DMS53 (cell line): ENCODE measurements at regions not wholly inside any gene's neighbourhood (a gene's known extent, or its start where the extent isn't known, plus 50 kb on each side); places are given as distances from the start of the nearest gene placed in this dataset.
"Not testable (repeated sequence)": the region's sequence is repeated elsewhere in the genome, so short reads cannot be mapped to it uniquely, and the experiment has no call there.

Source experiments
- DNase-seq: peaks from one replicate; lab custom pipeline; 2025; lab: John Stamatoyannopoulos, UW

DNA sequence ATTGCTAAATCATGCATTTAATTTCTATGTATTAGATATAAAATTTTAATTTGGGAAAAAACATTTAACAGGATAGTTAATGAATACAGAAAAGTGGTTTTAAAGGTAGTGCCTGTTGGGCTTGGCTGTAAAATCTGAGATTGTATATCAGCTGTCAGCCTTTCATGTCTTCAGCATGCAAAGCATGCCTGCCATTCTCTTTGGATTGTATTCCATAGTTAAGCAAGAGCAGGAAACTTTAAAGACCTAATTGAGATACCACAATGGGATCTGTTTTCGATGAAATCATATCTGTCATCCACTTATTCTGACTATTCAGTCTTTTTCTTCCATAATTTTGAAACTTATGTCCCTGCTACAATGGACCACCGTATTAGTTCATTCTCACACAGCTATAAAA is 451.0 kb upstream of the DDI1 start:
- DNase-seq = no peak

DNA sequence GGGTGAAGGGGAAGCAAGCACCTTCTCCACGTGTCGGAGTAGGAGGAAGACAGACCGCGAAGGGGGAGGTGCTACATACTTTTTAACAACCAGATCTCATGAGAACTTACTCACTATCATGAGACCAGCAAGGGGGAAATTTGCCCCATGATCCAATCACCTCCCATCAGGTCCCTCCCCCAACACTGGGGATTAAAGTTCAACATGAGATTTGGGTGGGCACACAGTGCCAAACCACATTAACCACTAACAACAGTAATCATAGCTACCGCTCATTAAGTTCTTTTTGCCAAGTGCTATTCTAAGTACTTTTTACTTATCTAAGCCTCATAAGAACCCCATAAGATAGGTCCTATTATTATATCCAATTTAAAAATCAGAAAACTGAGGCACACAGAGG is 450.5 kb upstream of the DDI1 start:
- no peak for DNase-seq

DNA sequence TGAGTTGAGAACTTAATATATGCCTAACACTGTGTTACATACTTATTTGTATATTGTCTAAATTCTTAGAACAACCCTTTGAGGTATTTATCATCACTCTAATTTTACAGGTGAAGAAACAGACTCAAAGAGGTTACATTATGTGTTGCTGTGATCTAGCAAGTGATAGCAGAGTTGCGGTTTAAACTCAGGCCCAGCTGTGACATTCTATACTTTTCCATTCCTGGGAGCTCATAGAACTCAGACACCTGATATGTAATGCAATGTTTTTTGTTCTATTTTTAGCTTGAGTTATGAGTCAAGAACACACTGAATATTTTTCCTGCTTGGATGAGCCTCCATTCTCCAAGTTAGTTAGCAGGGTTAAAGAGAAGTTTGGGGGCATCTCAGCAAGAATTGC is 449.7 kb upstream of the DDI1 start:
- DNase-seq = peak; percentile 88

DNA sequence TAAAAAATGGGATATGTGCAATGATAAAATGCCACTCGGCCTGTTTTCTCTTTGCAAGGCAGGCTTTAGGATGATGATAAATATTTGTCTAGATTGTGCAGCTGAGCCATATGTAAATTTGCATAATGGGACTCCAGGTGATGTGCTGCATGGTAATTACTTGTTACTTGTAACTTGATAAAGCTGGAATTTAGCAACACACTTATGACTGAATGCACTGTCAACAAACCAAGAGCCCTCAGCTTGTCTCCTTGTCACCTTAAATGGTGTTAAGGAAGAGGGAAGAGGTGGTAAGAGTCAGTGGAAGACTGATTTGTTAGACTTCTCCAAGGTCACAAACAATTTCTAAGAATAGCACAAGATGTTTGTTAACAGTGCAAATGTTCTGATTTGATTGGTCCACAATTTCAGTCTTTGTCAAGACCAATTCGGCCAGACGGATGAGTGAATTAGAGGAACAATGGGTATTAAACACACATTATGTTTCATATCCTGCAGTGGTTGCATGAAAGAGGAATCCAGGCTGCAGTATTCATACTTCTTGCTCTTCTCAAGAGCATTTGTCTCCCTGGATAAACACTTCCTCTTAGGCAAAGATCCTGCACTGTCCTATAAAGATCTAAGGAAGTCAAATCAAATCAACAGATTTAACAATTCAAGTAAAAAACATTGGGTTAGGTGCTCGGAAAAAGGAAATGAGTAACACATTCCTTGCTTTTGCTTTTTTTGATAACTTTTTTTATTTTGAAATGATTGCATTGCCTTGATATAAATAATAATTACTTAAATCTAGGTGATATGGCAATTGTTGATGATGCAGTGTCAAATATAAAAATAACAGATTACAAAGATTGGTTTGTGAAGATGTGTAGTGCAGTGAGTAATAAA is 448.3 kb upstream of the DDI1 start:
- DNase-seq = peak; percentile 96

DNA sequence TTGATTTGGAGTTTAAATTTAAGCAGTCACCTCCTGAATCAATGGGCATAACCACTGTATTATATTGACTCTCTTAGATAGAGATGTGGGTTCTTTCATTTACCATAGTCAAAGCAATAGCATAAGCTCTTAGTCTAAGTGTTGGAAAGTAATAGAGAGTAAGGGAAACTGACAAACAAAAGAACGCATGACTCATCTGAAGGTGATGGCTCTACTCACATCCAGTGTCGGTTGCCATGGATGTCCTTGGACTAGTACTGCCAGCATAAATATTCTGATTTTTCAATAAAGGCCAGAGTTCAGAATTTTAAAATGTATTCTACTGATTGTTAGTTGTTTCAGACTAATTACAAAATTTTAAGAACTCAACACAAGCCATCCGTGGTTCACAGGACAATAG is 444.9 kb upstream of the DDI1 start:
- peak; percentile 78 for DNase-seq

DNA sequence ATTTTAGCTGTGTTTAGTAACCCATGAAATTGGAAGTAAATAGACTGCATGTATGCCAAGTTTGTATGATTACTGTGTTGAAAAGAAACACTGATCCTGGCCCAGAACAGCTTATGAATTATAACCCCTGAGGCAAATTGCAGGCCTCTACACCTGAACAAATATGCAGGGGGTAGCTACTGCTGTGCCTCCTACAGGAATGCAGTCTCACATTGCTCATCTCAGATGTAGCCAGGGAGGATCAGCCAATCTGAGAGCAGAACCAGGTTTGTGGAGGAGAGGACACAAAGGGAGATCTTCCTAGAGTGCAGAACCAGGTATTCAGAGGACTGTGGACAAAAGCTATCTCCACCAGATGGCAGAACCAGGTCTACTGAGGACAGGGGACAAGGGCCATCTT is 442.2 kb upstream of the DDI1 start:
- DNase-seq = peak; percentile 18

DNA sequence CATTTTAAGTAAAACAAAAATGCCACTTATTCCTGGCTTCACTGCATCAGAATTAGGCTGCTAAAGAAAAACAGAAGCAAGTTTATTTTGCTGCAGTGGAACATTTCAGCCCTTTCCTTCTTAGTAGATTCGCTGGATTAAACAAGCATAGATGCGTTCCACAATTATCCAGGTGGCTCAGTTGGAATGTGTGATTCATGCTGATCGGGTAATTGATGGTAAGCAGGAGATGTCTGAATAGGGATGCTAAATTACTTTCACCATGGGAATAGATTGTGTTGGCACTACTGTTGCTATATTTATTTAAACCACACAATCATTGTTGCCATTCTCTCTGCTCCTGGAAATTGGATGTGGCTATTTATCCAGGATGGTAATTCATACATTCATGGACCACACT is 440.1 kb upstream of the DDI1 start:
- no peak for DNase-seq

DNA sequence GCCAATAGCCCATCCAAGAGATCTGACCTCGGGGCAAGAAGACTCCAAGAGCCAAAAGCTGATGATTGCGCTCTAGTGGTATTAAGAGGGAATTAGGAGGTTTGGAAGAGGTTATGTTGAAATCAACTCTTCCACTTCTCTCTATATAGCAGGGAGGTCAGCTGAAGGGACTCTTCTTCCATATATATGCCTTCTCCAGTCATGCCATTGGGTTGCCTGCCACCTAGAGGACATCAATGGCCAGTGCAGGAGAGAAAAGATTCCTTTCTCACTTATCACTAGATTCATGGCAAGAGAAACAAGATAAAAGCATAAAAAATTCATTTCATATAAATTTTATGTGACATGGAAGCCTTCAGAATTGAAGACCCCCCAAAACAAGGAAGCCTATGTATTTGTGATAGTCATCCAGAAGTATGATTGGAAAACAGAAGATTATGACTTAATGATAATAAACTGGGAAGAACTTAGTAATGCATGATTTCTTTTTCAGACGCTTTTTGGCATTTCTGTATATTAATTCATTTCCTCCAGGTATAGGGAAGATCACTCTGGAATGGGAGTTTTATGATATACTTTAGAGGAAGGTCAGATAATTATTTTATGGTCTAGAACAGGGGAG is 435.1 kb upstream of the DDI1 start:
- peak; percentile 85 for DNase-seq

DNA sequence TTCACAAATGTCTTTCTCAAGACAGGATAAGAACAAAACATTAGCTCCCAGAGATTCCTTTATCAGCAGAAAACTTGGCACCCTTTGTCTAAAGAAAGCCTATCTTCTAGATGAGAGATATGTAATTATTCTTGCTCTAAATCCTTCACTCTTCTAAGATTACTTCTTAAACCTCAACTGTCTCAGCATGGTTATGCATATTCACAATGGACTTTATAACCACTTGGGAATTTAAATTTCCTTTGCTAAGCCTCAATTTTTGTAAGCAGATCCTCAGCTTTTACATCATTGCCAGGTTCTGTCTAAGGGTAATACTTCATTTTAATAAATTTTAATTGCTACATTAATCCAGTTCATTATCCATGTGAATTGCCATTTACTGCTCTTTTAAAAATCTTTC is 433.6 kb upstream of the DDI1 start:
- no peak for DNase-seq

DNA sequence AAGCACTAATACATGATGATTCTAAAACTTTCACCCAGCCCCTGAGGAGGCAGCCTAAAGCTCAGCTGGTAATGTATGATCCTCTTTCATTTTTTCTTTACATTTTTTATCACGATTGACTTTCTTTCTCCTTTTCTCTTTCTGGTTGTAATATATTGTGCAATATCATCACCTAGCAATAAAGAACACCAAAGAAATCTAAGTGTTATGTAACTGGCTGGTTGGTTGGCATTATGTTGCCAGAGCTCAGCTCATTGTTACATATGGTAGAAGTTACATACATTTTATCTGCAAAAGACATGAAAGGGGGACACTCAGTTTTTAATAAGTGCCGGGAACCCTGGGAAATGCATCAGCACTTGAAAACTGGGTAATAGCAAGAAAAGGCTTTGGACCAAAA is 432.1 kb upstream of the DDI1 start:
- no peak for DNase-seq

DNA sequence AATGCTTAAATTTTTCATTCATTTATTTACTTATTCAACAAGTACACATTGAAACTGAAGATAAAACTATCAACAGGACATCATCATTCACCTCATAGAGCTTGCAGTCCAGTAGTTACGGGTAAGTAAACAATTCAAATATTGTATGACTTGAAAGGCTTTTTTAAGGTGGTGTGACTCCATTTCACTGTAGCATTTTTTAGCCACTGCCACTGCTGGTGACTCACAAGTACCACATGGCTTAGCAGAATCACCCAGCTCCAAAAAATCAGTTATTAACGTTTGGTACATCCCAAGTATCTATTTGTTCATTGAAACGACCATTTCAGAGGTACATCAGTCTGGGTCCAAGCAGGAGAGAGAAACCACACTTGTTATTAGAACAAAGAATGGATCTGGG is 427.9 kb upstream of the DDI1 start:
- DNase-seq = no peak

DNA sequence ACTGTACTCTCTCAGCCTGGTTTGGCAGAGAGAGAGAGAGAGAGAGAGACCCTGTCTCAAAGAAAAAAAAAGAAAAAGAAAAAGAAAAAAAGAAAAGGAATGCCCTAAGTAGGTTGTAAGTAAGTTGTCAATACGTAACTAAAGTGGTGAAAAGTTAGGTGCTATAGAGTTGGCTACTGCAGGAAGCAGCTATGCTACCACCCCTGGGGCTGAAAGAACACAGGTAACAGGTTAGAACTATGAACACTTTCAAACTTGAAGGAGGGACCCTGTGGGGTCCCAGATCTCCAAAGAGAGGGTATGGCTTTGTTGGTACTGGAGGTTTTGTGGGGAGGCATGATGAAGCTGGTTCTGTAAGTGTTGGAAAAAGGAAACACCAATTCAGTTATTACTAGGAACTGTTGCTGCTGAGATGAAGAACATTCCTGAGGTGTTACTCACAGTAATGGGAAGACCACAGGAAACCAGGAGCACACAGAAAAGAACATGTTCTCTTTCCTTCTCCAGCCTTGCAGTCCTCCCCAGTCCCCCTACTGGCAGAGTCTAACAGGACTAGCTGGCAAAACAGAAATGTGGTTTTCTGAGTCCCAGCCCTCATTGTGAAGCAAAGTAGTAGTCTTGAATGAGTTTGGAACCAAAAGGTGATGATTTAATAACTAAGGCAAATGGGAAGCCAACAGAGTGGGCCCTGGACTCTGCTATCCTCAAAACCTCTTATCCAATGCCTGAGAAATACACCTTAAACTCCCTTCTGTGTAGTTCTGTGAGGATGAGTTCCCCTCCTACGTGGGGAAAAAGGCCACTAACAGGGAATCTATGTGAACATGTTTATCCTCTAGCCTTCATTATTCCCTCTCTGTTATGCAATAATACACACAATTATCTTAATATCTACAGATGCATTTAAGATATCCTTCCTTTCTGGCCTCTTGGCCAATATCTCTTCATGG is 427.0 kb upstream of the DDI1 start:
- DNase-seq = peak; percentile 59

DNA sequence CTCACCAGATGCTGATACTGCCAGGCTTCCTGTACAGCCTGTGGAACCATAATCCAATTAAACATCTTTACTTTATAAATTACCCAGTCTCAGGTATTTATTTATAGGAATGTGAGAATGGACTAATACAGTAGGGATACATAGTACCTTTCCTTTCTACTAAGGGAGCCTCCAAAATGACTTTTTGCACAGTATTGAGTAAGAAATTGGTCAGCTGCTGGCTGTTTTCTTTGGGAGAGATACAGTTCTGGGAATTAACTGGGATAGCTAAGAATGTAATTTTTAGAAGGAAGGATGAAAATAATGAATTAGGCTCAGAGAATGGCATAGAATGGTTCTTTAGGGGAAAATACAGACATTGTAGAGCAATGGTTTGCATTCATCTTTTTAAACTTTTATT is 426.0 kb upstream of the DDI1 start:
- DNase-seq = no peak

DNA sequence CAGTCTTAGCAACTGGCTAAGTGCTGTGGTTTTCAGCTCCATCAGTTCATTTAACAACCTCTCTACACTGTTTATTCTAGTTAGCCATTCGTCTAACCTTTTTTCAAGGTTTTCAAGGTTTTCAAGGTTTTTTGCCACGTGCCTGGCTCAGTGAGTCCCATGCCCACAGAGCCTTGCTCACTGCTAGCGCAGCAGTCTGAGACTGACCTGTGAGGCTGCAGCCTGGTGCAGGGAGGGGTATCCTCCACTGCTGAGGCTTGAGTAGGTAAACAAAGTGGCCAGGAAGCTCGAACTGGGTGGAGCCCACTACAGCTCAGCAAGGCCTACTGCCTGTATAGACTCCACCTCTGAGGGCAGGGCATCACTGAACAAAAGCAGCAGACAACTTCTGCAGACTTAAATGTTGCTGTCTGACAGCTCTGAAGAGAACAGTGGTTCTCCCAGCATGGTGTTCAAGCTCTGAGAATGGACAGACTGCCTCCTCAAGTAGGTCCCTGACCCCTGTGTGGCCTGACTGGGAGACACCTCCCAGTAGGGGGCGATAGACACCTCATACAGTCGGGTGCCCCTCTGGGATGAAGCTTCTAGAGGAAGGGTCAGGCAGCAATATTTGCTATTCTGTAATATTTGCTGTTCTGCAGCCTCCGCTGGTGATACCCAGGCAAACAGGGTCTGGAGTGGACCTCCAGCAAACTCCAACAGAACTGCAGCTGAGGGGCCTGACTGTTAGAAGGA is 424.7 kb upstream of the DDI1 start:
- DNase-seq = peak; percentile 61

DNA sequence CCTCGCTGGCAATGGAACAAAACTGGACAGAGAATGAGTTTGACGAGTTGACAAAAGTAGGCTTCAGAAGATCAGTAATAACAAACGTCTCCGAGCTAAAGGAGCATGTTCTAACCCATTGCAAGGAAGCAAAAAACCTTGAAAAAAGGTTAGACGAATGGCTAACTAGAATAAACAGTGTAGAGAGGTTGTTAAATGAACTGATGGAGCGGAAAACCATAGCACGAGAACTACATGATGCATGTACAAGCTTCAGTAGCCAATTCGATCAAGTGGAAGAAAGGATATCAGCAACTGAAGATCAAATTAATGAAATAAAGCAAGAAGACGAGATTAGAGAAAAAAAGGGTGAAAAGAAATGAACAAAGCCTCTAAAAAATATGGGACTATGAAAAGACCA is 424.0 kb upstream of the DDI1 start:
- not testable (repeated sequence) for DNase-seq

DNA sequence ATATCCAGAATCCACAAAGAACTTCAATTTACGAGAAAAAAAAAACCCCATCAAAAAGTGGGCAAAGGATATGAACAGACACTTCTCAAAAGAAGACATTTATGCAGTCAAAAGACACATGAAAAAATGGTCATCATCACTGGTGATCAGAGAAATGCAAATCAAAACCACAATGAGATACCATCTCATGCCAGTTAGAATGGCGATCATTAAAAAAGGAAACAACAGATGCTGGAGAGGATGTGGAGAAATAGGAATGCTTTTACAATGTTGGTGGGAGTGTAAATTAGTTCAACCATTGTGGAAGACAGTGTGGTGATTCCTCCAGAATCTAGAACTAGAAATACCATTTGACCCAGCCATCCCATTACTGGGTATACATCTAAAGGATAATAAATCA is 419.9 kb upstream of the DDI1 start:
- not testable (repeated sequence) for DNase-seq

DNA sequence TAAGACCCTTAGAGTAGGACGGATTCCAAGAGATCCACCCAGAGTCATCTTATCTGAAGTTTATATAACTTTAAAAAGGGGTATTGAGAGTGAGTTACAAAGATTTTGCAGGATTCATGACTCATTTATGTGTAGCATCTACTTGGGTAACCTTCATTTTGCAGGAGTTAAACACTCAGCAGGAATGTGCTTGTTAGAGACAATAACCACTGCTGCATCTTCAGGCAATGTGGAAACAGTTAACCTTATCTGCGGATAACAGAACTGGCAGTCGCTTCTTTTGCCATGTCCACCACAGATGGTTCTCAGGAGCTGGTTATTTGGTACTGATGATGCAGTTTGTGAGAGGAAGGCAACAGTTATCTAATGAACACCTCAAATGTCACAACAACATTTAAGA is 417.9 kb upstream of the DDI1 start:
- DNase-seq = no peak

DNA sequence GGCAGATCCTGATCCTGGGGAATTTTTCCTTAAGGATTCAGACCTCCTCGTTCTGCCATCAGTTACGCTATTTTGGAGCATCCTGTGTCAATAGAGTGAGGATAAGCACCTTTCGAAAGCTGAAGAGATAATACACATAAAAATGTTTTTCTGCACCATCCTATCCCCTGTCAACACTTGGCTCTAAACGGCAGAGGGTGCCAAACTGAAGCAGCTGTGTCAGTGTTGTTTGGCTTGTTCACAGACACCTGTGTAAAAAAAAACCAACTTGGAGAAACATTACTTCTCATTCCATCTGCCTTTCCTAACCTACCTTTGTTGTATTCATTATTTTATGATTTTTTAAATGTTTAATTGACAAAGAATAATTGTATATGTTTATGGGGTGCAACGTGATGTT is 417.0 kb upstream of the DDI1 start:
- DNase-seq = peak; percentile 87

DNA sequence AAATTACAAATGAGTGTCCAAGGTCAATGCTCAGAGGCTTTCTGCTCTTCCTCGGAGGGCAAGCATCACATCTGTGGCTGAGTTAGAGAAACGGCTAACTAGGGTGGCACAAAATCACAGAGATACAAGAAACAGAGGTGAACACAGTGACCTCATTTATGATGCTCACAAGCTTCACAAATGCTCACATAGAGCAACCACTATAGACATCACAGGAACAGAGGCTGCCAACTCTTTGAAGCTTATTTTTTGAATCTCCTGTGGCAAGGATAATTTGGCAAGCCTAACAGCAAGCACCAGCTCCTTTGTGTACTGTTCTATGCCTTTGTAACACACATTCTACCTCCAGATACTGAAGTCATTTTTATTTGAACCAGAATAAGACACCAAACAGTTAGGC is 416.5 kb upstream of the DDI1 start:
- DNase-seq = peak; percentile 36

DNA sequence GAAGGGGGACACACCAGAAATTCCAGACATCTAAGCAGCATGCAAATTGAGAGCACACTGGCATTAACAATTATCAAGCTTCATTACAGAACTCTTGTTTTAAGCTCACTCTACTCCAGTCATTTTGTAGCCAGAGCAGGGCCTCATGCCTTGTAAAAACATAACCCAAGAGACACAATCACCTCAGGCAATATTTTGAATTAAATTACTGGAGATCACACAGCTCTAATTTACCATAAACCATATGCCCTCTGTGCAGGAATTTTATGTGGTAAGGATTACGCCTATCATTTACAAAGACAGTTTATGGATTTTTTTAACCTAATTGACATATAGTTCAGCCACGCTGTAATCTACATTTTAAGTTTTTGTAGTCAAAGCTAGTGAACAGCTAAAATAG is 414.1 kb upstream of the DDI1 start:
- no peak for DNase-seq

DNA sequence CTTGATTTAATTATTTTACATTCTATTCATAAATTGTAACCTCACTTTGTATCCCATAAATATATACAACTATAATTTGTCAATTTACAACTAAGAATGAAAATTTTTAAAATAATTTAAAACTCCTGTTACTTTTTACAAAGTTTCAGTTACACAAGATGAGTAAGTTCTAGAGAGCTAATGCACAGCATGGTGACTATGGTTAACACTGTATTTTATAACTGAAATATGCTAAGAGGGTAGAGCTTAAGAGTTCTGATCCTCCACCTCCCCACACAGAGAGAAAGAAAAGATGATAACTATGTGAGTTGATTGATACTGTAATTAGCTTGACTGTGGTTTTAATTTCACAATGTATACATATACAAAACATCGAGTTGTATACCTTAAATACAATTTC is 412.5 kb upstream of the DDI1 start:
- DNase-seq = no peak
